K562 (cell line): ENCODE measurements at regions not wholly inside any gene's neighbourhood (a gene's known extent, or its start where the extent isn't known, plus 50 kb on each side); places are given as distances from the start of the nearest gene placed in this dataset.

Source experiments
- SOX6 ChIP-seq: fragments of 450-650 bp; IDR thresholded peaks from 2 replicates; pipeline ENCODE4 v1.6.1; 2014; ENCODE audit warnings: mild to moderate bottlenecking
- TF ChIP-seq, protein P1 (sequence below): fragments of 250-450 bp; sonication (Bioruptor Pico); IDR thresholded peaks from 2 replicates; pipeline ENCODE4 v1.4.0; 2020; ENCODE audit warnings: mild to moderate bottlenecking

DNA sequence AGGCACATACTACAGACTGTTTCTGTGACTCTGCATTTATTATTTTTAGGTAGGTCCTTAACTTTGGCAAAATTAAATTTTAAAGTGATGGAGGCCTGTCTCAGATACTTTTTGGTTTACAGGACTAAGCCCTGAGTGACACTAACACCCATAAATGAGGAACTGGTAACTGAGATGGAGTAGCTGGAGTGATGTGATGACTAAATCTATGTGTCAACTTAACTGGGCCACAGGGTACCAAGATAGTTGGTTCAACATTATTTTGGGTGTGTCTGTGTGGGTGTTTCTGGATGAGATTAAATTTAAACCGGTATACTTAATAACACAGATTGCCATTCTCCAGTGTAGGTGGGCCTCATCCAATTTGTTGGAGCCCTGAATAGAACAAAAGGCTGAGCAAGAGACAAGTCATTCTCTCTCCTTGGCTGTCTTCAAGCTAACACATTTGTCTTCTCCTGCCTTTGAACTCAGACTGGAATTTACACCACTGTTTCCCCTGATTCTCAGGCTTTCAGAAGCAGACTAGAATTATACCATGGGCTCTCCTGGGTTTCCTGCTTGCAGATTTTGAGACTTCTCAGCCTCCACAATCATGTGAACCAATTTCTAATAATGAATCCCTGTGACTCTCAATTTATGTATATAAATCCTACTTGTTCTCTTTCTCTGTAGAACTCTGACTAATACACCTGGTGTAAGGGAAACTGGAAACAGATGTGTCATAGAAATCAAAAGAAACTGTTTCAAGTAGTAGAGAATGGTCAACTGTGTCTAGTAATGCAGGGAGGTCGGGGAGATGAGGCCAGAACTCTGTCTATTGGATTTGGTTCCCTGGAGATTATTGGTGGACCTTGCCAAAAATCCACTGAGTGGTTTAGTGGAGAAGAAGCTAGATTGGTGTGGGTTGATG, 579.2 kb downstream of the EPM2A start:
- no peak for TF ChIP-seq SOX6
- TF ChIP-seq, protein P1, sequence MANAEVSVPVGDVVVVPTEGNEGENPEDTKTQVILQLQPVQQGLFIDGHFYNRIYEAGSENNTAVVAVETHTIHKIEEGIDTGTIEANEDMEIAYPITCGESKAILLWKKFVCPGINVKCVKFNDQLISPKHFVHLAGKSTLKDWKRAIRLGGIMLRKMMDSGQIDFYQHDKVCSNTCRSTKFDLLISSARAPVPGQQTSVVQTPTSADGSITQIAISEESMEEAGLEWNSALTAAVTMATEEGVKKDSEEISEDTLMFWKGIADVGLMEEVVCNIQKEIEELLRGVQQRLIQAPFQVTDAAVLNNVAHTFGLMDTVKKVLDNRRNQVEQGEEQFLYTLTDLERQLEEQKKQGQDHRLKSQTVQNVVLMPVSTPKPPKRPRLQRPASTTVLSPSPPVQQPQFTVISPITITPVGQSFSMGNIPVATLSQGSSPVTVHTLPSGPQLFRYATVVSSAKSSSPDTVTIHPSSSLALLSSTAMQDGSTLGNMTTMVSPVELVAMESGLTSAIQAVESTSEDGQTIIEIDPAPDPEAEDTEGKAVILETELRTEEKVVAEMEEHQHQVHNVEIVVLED: no peak
